ENCODE measurements at regions not wholly inside any gene's neighbourhood (a gene's known extent, or its start where the extent isn't known, plus 50 kb on each side); places are given as distances from the start of the nearest gene placed in this dataset.

DNA sequence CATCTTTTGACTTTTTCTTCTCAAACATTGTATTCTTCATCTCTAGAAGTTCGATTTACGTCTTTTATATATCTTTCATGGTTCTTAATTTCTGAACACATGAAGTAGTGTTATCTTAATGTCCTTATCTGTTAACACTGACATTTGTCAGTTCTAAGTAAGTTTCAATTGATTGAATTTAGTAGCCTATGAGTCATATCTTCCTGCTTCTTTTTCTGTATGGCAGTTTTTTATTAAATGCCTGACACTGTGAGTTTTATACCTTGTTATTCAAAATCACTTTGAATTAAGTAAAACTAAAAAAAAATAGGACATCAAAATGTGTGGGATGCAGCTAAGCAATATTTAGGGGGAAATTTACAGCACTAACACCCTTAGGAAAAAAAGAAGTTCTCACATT is 707.0 kb upstream of the ACO1 start:
- H3K4me3 Mint-ChIP-seq (ENCODE audit: unreplicated experiment) = no peak overlapping the region
- H3K9me3 Mint-ChIP-seq (ENCODE audit: unreplicated experiment) = no peaks in the 10 kb centered on the region
- no peaks in the 10 kb centered on the region for H3K36me3 Mint-ChIP-seq (ENCODE audit: unreplicated experiment)
- no peaks in the 10 kb centered on the region for H3K4me1 Mint-ChIP-seq (ENCODE audit: low read depth, unreplicated experiment)
- TF ChIP-seq, protein P1, sequence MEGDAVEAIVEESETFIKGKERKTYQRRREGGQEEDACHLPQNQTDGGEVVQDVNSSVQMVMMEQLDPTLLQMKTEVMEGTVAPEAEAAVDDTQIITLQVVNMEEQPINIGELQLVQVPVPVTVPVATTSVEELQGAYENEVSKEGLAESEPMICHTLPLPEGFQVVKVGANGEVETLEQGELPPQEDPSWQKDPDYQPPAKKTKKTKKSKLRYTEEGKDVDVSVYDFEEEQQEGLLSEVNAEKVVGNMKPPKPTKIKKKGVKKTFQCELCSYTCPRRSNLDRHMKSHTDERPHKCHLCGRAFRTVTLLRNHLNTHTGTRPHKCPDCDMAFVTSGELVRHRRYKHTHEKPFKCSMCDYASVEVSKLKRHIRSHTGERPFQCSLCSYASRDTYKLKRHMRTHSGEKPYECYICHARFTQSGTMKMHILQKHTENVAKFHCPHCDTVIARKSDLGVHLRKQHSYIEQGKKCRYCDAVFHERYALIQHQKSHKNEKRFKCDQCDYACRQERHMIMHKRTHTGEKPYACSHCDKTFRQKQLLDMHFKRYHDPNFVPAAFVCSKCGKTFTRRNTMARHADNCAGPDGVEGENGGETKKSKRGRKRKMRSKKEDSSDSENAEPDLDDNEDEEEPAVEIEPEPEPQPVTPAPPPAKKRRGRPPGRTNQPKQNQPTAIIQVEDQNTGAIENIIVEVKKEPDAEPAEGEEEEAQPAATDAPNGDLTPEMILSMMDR (IDR thresholded peaks at IDR 0.05; ENCODE audit: partially characterized antibody, unreplicated experiment) = no peak
- no peak for DNase-seq
- no peak overlapping the region for H3K27ac Mint-ChIP-seq (ENCODE audit: unreplicated experiment)
- H3K27me3 Mint-ChIP-seq (ENCODE audit: unreplicated experiment) = no peaks in the 10 kb centered on the region

DNA sequence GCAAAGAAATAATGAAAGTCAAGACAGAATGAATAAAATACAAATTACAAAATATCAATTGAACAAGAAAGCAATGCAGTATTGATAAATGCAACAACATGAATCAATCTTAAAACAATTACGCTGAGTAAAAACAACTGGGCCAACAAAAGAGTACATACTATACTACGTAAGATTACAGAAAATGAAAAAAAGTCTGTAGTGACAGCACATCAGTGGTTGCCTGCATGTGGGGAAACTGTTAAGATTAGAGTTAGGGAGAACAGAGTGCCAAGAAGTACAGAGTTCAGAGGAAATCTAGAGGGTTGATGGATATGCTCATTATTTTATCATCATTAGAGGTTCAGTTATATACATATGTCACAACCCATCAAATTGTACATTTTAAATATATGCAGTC is 706.6 kb upstream of the ACO1 start:
- Mint-ChIP-seq H3K9me3 (ENCODE audit: unreplicated experiment) (no peaks in the 10 kb centered on the region), H3K4me1 (ENCODE audit: low read depth, unreplicated experiment) (no peaks in the 10 kb centered on the region), H3K27ac (ENCODE audit: unreplicated experiment) (no peak overlapping the region), H3K4me3 (ENCODE audit: unreplicated experiment) (no peak overlapping the region), H3K36me3 (ENCODE audit: unreplicated experiment) (no peaks in the 10 kb centered on the region), H3K27me3 (ENCODE audit: unreplicated experiment) (no peaks in the 10 kb centered on the region)
- DNase-seq = no peak
- TF ChIP-seq, protein P1 (IDR thresholded peaks at IDR 0.05; ENCODE audit: partially characterized antibody, unreplicated experiment) = no peak

DNA sequence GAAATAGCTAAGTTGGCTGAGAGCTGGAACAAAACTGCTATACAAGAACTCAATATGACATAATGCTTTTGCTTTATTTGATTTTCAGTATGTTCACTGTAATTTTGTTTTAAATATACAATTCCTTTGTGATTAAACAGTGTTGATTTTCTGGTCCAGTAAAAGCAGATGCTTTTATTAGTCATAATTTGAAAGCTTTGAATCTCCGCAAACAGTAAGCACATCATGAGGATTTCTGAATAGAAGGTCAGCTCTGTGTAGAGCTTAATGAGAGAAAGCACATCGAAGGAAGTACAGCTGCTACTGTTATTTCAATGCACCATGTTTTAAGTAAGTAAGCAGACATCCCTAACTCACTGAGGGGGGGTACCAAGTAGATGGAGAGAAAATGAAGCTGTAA is 701.3 kb upstream of the ACO1 start:
- Mint-ChIP-seq H3K9me3 (ENCODE audit: unreplicated experiment) (no peaks in the 10 kb centered on the region), H3K4me3 (ENCODE audit: unreplicated experiment) (no peak overlapping the region), H3K27ac (ENCODE audit: unreplicated experiment) (no peak overlapping the region), H3K4me1 (ENCODE audit: low read depth, unreplicated experiment) (peaks cover 2% of the 10 kb centered on the region), H3K36me3 (ENCODE audit: unreplicated experiment) (no peaks in the 10 kb centered on the region), H3K27me3 (ENCODE audit: unreplicated experiment) (no peaks in the 10 kb centered on the region)
- no peak for DNase-seq
- TF ChIP-seq, protein P1 (IDR thresholded peaks at IDR 0.05; ENCODE audit: partially characterized antibody, unreplicated experiment) = no peak

DNA sequence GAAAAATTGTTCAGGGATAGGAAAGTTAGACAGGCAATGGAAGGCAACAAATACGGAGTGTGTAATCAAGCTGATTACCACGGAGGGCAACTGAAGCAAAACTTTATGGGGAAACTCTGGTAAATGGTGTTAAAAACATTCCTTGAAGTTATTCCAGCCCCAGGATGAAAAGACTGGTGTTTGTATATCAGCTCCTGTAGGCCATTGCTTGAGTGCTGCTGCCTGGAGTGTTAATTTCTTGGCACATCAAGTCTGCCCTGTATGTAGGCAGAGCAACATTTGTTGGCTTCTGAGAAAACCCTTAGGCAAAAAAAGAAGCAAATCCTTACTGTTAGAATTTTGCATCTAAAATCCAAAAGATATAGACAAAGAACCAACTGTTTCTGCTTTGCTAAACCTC is 686.5 kb upstream of the ACO1 start:
- Mint-ChIP-seq H3K27me3 (ENCODE audit: unreplicated experiment) (no peaks in the 10 kb centered on the region), H3K4me3 (ENCODE audit: unreplicated experiment) (no peak overlapping the region), H3K4me1 (ENCODE audit: low read depth, unreplicated experiment) (no peaks in the 10 kb centered on the region), H3K36me3 (ENCODE audit: unreplicated experiment) (no peaks in the 10 kb centered on the region), H3K9me3 (ENCODE audit: unreplicated experiment) (no peaks in the 10 kb centered on the region), H3K27ac (ENCODE audit: unreplicated experiment) (no peak overlapping the region)
- TF ChIP-seq, protein P1 (IDR thresholded peaks at IDR 0.05; ENCODE audit: partially characterized antibody, unreplicated experiment) = no peak
- no peak for DNase-seq

DNA sequence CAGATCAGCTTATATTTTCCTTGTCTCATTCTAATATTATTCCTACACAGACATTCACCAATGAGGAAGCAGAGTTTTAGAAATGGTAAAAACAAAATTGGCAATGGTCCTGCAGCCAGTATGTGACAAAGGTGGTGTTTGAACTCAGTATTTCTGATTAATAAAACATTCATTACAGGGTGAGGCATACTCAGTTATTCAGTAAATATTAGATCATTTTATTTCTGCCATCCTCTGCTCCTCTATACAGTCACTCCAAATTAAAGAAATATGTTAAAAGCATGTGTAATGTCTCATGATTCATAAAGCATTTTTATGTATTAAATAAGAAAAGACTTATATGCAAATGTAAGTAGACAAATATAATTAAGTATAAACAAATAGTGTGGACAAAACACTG is 684.6 kb upstream of the ACO1 start:
- Mint-ChIP-seq H3K27me3 (ENCODE audit: unreplicated experiment) (no peaks in the 10 kb centered on the region), H3K4me1 (ENCODE audit: low read depth, unreplicated experiment) (no peaks in the 10 kb centered on the region), H3K36me3 (ENCODE audit: unreplicated experiment) (no peaks in the 10 kb centered on the region)

More for the DNA sequence above, 684.6 kb upstream of the ACO1 start:
- no peak for DNase-seq
- H3K9me3 Mint-ChIP-seq (ENCODE audit: unreplicated experiment) = no peaks in the 10 kb centered on the region
- TF ChIP-seq, protein P1 (IDR thresholded peaks at IDR 0.05; ENCODE audit: partially characterized antibody, unreplicated experiment) = no peak
- H3K27ac Mint-ChIP-seq (ENCODE audit: unreplicated experiment) = no peak overlapping the region
- H3K4me3 Mint-ChIP-seq (ENCODE audit: unreplicated experiment) = no peak overlapping the region
